OCI-LY1 (cell line): ENCODE measurements at regions not wholly inside any gene's neighbourhood (a gene's known extent, or its start where the extent isn't known, plus 50 kb on each side); places are given as distances from the start of the nearest gene placed in this dataset.

Source experiments
- H2AFZ ChIP-seq: fragments of 200-600 bp; sonication (generic), shearing (Covaris generic); 2 replicates; pipeline ENCODE4 v1.6.0; 2014; ENCODE audit warnings: antibody characterized with exemption, mild to moderate bottlenecking, low read length
- H3F3A ChIP-seq: fragments of 200-600 bp; sonication (generic), shearing (Covaris generic); 2 replicates; pipeline ENCODE4 v1.6.0; 2014; ENCODE audit warnings: mild to moderate bottlenecking, antibody characterized with exemption, low read length, moderate library complexity; ENCODE audit not compliant: insufficient read depth
- H3K27ac ChIP-seq: fragments of 200-600 bp; sonication (generic); 2 replicates; pipeline ENCODE4 v1.5.1; 2014; ENCODE audit warnings: low read length, mixed run types, mild to moderate bottlenecking, low read depth; ENCODE audit not compliant: poor library complexity, severe bottlenecking
- H3K27me3 ChIP-seq: fragments of 200-600 bp; sonication (generic); 2 replicates; pipeline ENCODE4 v1.6.0; 2014; ENCODE audit warnings: antibody characterized with exemption, mild to moderate bottlenecking, low read length, moderate library complexity; ENCODE audit not compliant: insufficient read depth
- H3K36me3 ChIP-seq: fragments of 200-600 bp; sonication (generic); 2 replicates; pipeline ENCODE4 v1.6.1; 2014; ENCODE audit warnings: mild to moderate bottlenecking, antibody characterized with exemption, low read length, moderate library complexity, mixed read lengths; ENCODE audit not compliant: insufficient read depth
- H3K4me1 ChIP-seq: fragments of 200-600 bp; sonication (generic); 2 replicates; pipeline ENCODE4 v1.5.1; 2014; ENCODE audit warnings: mild to moderate bottlenecking, low read length, moderate library complexity; ENCODE audit not compliant: insufficient read depth, severe bottlenecking
- H3K4me2 ChIP-seq: fragments of 200-600 bp; sonication (generic), shearing (Covaris generic); 2 replicates; pipeline ENCODE4 v1.6.1; 2014; ENCODE audit warnings: low read length
- H3K4me3 ChIP-seq: fragments of 200-600 bp; sonication (generic); 2 replicates; pipeline ENCODE4 v1.5.1; 2014; ENCODE audit warnings: low read length, low read depth, mild to moderate bottlenecking, mixed read lengths; ENCODE audit not compliant: poor library complexity, severe bottlenecking
- H3K79me2 ChIP-seq: fragments of 200-600 bp; shearing (Covaris generic); 2 replicates; pipeline ENCODE4 v1.6.1; 2016; ENCODE audit warnings: mixed run types, low read length, mixed read lengths; ENCODE audit not compliant: insufficient read depth
- H3K9ac ChIP-seq: fragments of 200-600 bp; sonication (generic), shearing (Covaris generic); 2 replicates; pipeline ENCODE4 v1.6.1; 2014; ENCODE audit warnings: mild to moderate bottlenecking, low read length, mixed read lengths
- H3K9me2 ChIP-seq: fragments of 200-600 bp; sonication (generic), shearing (Covaris generic); 2 replicates; pipeline ENCODE4 v1.6.1; 2014; ENCODE audit warnings: low read depth, mild to moderate bottlenecking, low read length, mixed read lengths
- H3K9me3 ChIP-seq: fragments of 200-600 bp; shearing (Covaris generic); 2 replicates; pipeline ENCODE4 v1.6.1; 2014; ENCODE audit warnings: low read length, mixed read lengths
- H4K20me1 ChIP-seq: fragments of 200-600 bp; sonication (generic), shearing (Covaris generic); 2 replicates; pipeline ENCODE4 v1.6.0; 2016; ENCODE audit warnings: mild to moderate bottlenecking, low read length; ENCODE audit not compliant: insufficient read depth
- CTCF ChIP-seq: fragments of 200-600 bp; sonication (generic), shearing (Covaris generic); IDR thresholded peaks from 2 replicates; pipeline ENCODE4 v1.5.1; 2017; ENCODE audit warnings: mild to moderate bottlenecking, antibody characterized with exemption, low read length, moderate library complexity, mixed read lengths
- EZH2 ChIP-seq: fragments of 200-600 bp; sonication (generic), shearing (Covaris generic); IDR thresholded peaks from 2 replicates; pipeline ENCODE4 v1.8.0; 2017; ENCODE audit warnings: borderline replicate concordance, mixed run types, mild to moderate bottlenecking, antibody characterized with exemption, low read length, moderate library complexity, mixed read lengths

GRCh38 chr1:177780096-177780700 is 189.7 kb downstream of the SEC16B start:
- H3K4me2 ChIP-seq: no peak overlapping the region
- no peak overlapping the region for H3K9ac ChIP-seq
- no peak overlapping the region for H3K4me3 ChIP-seq
- no peak overlapping the region for H2AFZ ChIP-seq
- H3K27me3 ChIP-seq: no peaks in the 10 kb centered on the region
- H3F3A ChIP-seq: no peaks in the 10 kb centered on the region
- no peaks in the 10 kb centered on the region for H3K9me2 ChIP-seq
- H4K20me1 ChIP-seq: no peaks in the 10 kb centered on the region
- no peaks in the 10 kb centered on the region for H3K9me3 ChIP-seq
- H3K27ac ChIP-seq: no peak overlapping the region
- no peaks in the 10 kb centered on the region for H3K79me2 ChIP-seq
- no peaks in the 10 kb centered on the region for H3K4me1 ChIP-seq
- TF ChIP-seq EZH2 (no peak), CTCF (peak; percentile 55; the same call in 1 of the 2 replicates)
- no peaks in the 10 kb centered on the region for H3K36me3 ChIP-seq

GRCh38 chr1:177779166-177779965 is 190.5 kb downstream of the SEC16B start:
- Histone ChIP-seq H3K9ac (no peak overlapping the region), H3K4me1 (no peaks in the 10 kb centered on the region), H3K4me2 (no peak overlapping the region), H3F3A (no peaks in the 10 kb centered on the region), H4K20me1 (no peaks in the 10 kb centered on the region), H3K79me2 (no peaks in the 10 kb centered on the region), H3K27me3 (0 out of 2 replicates have a peak, but pooled peaks cover under 1% of the 10 kb centered on the region), H3K4me3 (no peak overlapping the region), H3K36me3 (no peaks in the 10 kb centered on the region), H3K9me2 (no peaks in the 10 kb centered on the region), H3K9me3 (no peaks in the 10 kb centered on the region), H3K27ac (no peak overlapping the region), H2AFZ (no peak overlapping the region)
- TF ChIP-seq CTCF (no peak), EZH2 (no peak)

- no peak overlapping the region for H3K9ac ChIP-seq
- H3K4me3 ChIP-seq: no peak overlapping the region
- H3K27ac ChIP-seq: no peak overlapping the region
- H3K9me2 ChIP-seq: no peaks in the 10 kb centered on the region
- H2AFZ ChIP-seq: no peak overlapping the region
- no peak overlapping the region for H3K4me2 ChIP-seq
- no peaks in the 10 kb centered on the region for H4K20me1 ChIP-seq
- H3K79me2 ChIP-seq: no peaks in the 10 kb centered on the region
- H3K27me3 ChIP-seq: peaks cover 6% of the 10 kb centered on the region; the same call in 1 of the 2 replicates
- peaks cover 3% of the 10 kb centered on the region; the same call in 1 of the 2 replicates for H3K9me3 ChIP-seq
- TF ChIP-seq CTCF (no peak), EZH2 (no peak)
- H3K36me3 ChIP-seq: no peaks in the 10 kb centered on the region
- H3F3A ChIP-seq: no peaks in the 10 kb centered on the region
- H3K4me1 ChIP-seq: no peaks in the 10 kb centered on the region
Observed at GRCh38 chr1:177775924-177776323, 193.9 kb downstream of the SEC16B start.
